SK-N-SH (cell line): ENCODE measurements at regions not wholly inside any gene's neighbourhood (a gene's known extent, or its start where the extent isn't known, plus 50 kb on each side); places are given as distances from the start of the nearest gene placed in this dataset.

Experiments used
- CTCF ChIA-PET: fragments of 300-600, 350-600 bp; formaldehyde crosslinking; extraction: SDS; loops from one replicate; lab custom pipeline; 2021; lab: Yijun Ruan, JAX
- POLR2A ChIA-PET: fragments of 350-600 bp; sonication (Branson Sonifier 250); formaldehyde crosslinking; extraction: SDS; loops from one replicate; lab custom pipeline; 2020; ENCODE audit warnings: antibody characterized with exemption, inconsistent platforms; lab: Yijun Ruan, JAX
- DNase-seq: peaks from one replicate; pipeline ENCODE4 v3.0.0; 2012
- H2AFZ ChIP-seq: fragments of 200-600 bp; sonication (generic); 2 replicates; pipeline ENCODE4 v1.8.1; 2016; ENCODE audit warnings: antibody characterized with exemption, mild to moderate bottlenecking, low read depth
- H3F3A ChIP-seq: fragments of 200-600 bp; sonication (generic); replicated peaks from 2 replicates; pipeline ENCODE3; 2016; ENCODE audit warnings: antibody characterized with exemption, mild to moderate bottlenecking; ENCODE audit not compliant: insufficient read depth
- H3K27ac ChIP-seq, 2 experiments: fragments of 200-500 bp in 1 of 2; fragments of 200-600 bp in 1 of 2; sonication (Bioruptor generic) in 1 of 2; sonication (generic), shearing (Covaris generic) in 1 of 2; 2 replicates each; pipeline versions ENCODE4 v1.5.1 to v1.6.1; 2014 to 2016; ENCODE audit warnings: low read depth in 2 of 2, inconsistent platforms in 1 of 2, low read length in 1 of 2, mild to moderate bottlenecking in 1 of 2, mixed read lengths in 1 of 2
- H3K27me3 ChIP-seq: fragments of 200-600 bp; sonication (generic), shearing (Covaris generic); 2 replicates; pipeline ENCODE4 v1.6.1; 2016; ENCODE audit warnings: mixed run types; ENCODE audit not compliant: insufficient read depth
- H3K36me3 ChIP-seq, 2 experiments: fragments of 200-500 bp in 1 of 2; fragments of 200-600 bp in 1 of 2; sonication (Bioruptor generic) in 1 of 2; sonication (generic) in 1 of 2; replicated peaks in 1 of 2; 2 replicates each; pipeline versions ENCODE3 to v1.5.1; 2014 to 2016; ENCODE audit warnings: low read length in 1 of 2, mild to moderate bottlenecking in 1 of 2; ENCODE audit not compliant: insufficient read depth in 2 of 2, control insufficient read depth in 1 of 2
- H3K4me1 ChIP-seq, 2 experiments: fragments of 200-500 bp in 1 of 2; fragments of 200-600 bp in 1 of 2; sonication (Bioruptor generic) in 1 of 2; sonication (generic), shearing (Covaris generic) in 1 of 2; 2 replicates each; pipeline versions ENCODE4 v1.5.1 to v1.6.1; 2014 to 2016; ENCODE audit warnings: low read depth in 1 of 2, low read length in 1 of 2, mixed run types in 1 of 2; ENCODE audit not compliant: insufficient read depth in 2 of 2, control insufficient read depth in 1 of 2
- H3K4me2 ChIP-seq: fragments of 200-600 bp; sonication (generic), shearing (Covaris generic); 2 replicates; pipeline ENCODE4 v1.6.1; 2017; ENCODE audit warnings: mixed run types
- H3K4me3 ChIP-seq, 2 experiments: fragments of 200-500 bp in 1 of 2; fragments of 200-600 bp in 1 of 2; sonication (Bioruptor generic) in 1 of 2; sonication (generic), shearing (Covaris generic) in 1 of 2; 2 replicates each; pipeline versions ENCODE4 v1.5.1 to v1.8.1; 2014 to 2016; ENCODE audit warnings: low read depth in 2 of 2, inconsistent platforms in 1 of 2, low read length in 1 of 2, mild to moderate bottlenecking in 1 of 2, mixed read lengths in 1 of 2, moderate library complexity in 1 of 2
- H3K79me2 ChIP-seq: fragments of 200-600 bp; sonication (generic); 2 replicates; pipeline ENCODE4 v1.8.1; 2017; ENCODE audit warnings: mild to moderate bottlenecking; ENCODE audit not compliant: insufficient read depth
- H3K9ac ChIP-seq: fragments of 200-600 bp; sonication (generic); 2 replicates; pipeline ENCODE4 v1.6.1; 2017; ENCODE audit warnings: mixed run types
- H3K9me2 ChIP-seq: fragments of 200-600 bp; sonication (generic); 2 replicates; pipeline ENCODE4 v1.6.1; 2017; ENCODE audit warnings: mixed run types
- H3K9me3 ChIP-seq: fragments of 200-600 bp; sonication (generic); 2 replicates; pipeline ENCODE4 v1.6.1; 2017; ENCODE audit warnings: mixed run types, mild to moderate bottlenecking, moderate library complexity
- H4K20me1 ChIP-seq: fragments of 200-600 bp; sonication (generic); 2 replicates; pipeline ENCODE4 v1.6.1; 2017; ENCODE audit warnings: mild to moderate bottlenecking, mixed run types; ENCODE audit not compliant: insufficient read depth
- CHD2 ChIP-seq: fragments of 150-350 bp; IDR thresholded peaks from 2 replicates; pipeline ENCODE4 v1.6.1; 2018; ENCODE audit warnings: low read length; ENCODE audit not compliant: partially characterized antibody
- CTCF ChIP-seq: fragments of 200-600 bp; sonication (generic); IDR thresholded peaks from 2 replicates; pipeline ENCODE4 v1.6.1; 2017; ENCODE audit warnings: antibody characterized with exemption, mild to moderate bottlenecking, moderate library complexity
- ELF1 ChIP-seq: IDR thresholded peaks from 2 replicates; pipeline ENCODE4 v1.4.0; 2012
- EP300 ChIP-seq, 2 experiments: IDR thresholded peaks; 2 replicates each; pipeline versions ENCODE4 v1.4.0 to v1.6.1; 2012; ENCODE audit warnings: borderline replicate concordance in 1 of 2, low read depth in 1 of 2, low read length in 1 of 2
- EZH2phosphoT487 ChIP-seq: fragments of 200-600 bp; sonication (generic); IDR thresholded peaks from 2 replicates; pipeline ENCODE4 v1.6.1; 2017; ENCODE audit warnings: low read depth, mixed run types, mild to moderate bottlenecking, antibody characterized with exemption, moderate library complexity, borderline replicate concordance
- FOXJ3 ChIP-seq: sonication (generic); formaldehyde crosslinking; IDR thresholded peaks from 2 replicates; pipeline ENCODE4 v1.5.1; 2020; ENCODE audit warnings: mild to moderate bottlenecking, missing genetic modification reagents
- GABPA ChIP-seq: IDR thresholded peaks from 2 replicates; pipeline ENCODE4 v1.4.0; 2012; ENCODE audit warnings: low read depth, mild to moderate bottlenecking
- GATA2 ChIP-seq: sonication (generic); formaldehyde crosslinking; IDR thresholded peaks from 2 replicates; pipeline ENCODE4 v1.5.0; 2020; ENCODE audit warnings: mild to moderate bottlenecking, missing genetic modification reagents
- IRF3 ChIP-seq: fragments of 150-350 bp; IDR thresholded peaks from 2 replicates; pipeline ENCODE4 v1.6.1; 2016; ENCODE audit warnings: mild to moderate bottlenecking, low read depth, low read length
- JUND ChIP-seq: IDR thresholded peaks from 2 replicates; pipeline ENCODE4 v1.4.0; 2012
- MEF2A ChIP-seq: IDR thresholded peaks from 2 replicates; pipeline ENCODE4 v1.4.0; 2012; ENCODE audit warnings: low read depth, borderline replicate concordance
- NFIC ChIP-seq: IDR thresholded peaks from 2 replicates; pipeline ENCODE4 v1.4.0; 2012; ENCODE audit warnings: borderline replicate concordance
- NRF1 ChIP-seq: IDR thresholded peaks from 2 replicates; pipeline ENCODE4 v1.6.1; 2012; ENCODE audit warnings: low read depth, mild to moderate bottlenecking, low read length
- POLR2AphosphoS5 ChIP-seq: IDR thresholded peaks from 2 replicates; pipeline ENCODE4 v1.6.1; 2012; ENCODE audit warnings: low read depth, low read length
- RFX5 ChIP-seq: IDR thresholded peaks from 2 replicates; pipeline ENCODE4 v1.6.1; 2012; ENCODE audit warnings: mild to moderate bottlenecking, improper control_type of control experiment, low read length
- RXRA ChIP-seq: IDR thresholded peaks from 2 replicates; pipeline ENCODE4 v1.4.0; 2012; ENCODE audit warnings: low read depth, mild to moderate bottlenecking, borderline replicate concordance
- SIN3A ChIP-seq: IDR thresholded peaks from 2 replicates; pipeline ENCODE4 v1.6.1; 2012; ENCODE audit warnings: low read depth, mild to moderate bottlenecking, low read length, moderate library complexity, borderline replicate concordance
- SMC3 ChIP-seq: IDR thresholded peaks from 2 replicates; pipeline ENCODE4 v1.6.1; 2012; ENCODE audit warnings: low read depth, low read length, improper control_type of control experiment
- TAF1 ChIP-seq: IDR thresholded peaks from 2 replicates; pipeline ENCODE4 v1.6.1; 2012; ENCODE audit warnings: low read depth, mild to moderate bottlenecking, low read length, moderate library complexity, borderline replicate concordance
- TCF12 ChIP-seq: IDR thresholded peaks from 2 replicates; pipeline ENCODE4 v1.4.0; 2012
- USF2 ChIP-seq: fragments of 150-350 bp; IDR thresholded peaks from 2 replicates; pipeline ENCODE4 v1.6.1; 2017; ENCODE audit warnings: antibody characterized with exemption, low read length, low read depth, borderline replicate concordance
- ZBTB33 ChIP-seq: IDR thresholded peaks from 2 replicates; pipeline ENCODE4 v1.4.0; 2012; ENCODE audit warnings: low read depth, borderline replicate concordance
- WGBS: methylation state at CpG from one replicate; pipeline ENCODE4 v1.1.6; 2017; ENCODE audit warnings: low lambda C conversion rate; 5-methylcytosine and 5-hydroxymethylcytosine counted together

- TF ChIP-seq IRF3 (no peak), ZBTB33 (no peak), TCF12 (peak; percentile 45; the same call in 1 of the 2 replicates), JUND (peak; percentile 41), TAF1 (no peak), FOXJ3 (CRISPR knock-in tag) (no peak), USF2 (no peak), RFX5 (no peak)
Observed at GRCh38 chr20:26167499-26167898, 470.8 kb upstream of the ZNF337 start (continued).

GRCh38 chr20:26163890-26164289, 467.2 kb upstream of the ZNF337 start:
- H3K9ac ChIP-seq, result peak overlapping the region; percentile 34; the same call in 1 of the 2 replicates
- H2AFZ ChIP-seq, result peak overlapping the region; percentile 40; the same call in 1 of the 2 replicates
- no peak for DNase-seq
- peaks cover 35% of the 10 kb centered on the region for H3F3A ChIP-seq
- peaks cover 0 to 32% of the 10 kb centered on the region in 2 experiments; a peak in 2 of 4 replicates for H3K4me1 ChIP-seq
- no peaks in the 10 kb centered on the region for H4K20me1 ChIP-seq
- ChIA-PET CTCF (interaction anchor here (1.0 kb wide), 1 partner anchor 11 kb away, joined by 3 read pairs; no protein-coding TSS in a partner anchor), POLR2A (no interaction called here)
- WGBS, result 1% methylated on average over 2 of the region's 2 CpGs
- no peaks in the 10 kb centered on the region for H3K9me3 ChIP-seq
- H3K79me2 ChIP-seq, result no peaks in the 10 kb centered on the region
- peak overlapping the region; percentile 39; the same call in 1 of the 2 replicates for H3K4me2 ChIP-seq
- no peaks in the 10 kb centered on the region for H3K9me2 ChIP-seq
- H3K4me3 ChIP-seq, result no peak overlapping the region; a peak in 1 of 4 replicates
- no peaks in the 10 kb centered on the region for H3K36me3 ChIP-seq
- H3K27me3 ChIP-seq, result no peaks in the 10 kb centered on the region
- H3K27ac ChIP-seq, result peak overlapping the region; percentile 75 to 90; a peak in 3 of 4 replicates
- TF ChIP-seq IRF3 (no peak), CTCF (no peak), GABPA (0 out of 2 replicates have a peak, but pooled peaks have one; percentile 9), NRF1 (no peak), SMC3 (no peak), TCF12 (peak; percentile 90), FOXJ3 (CRISPR knock-in tag) (no peak), ZBTB33 (no peak), MEF2A (0 out of 2 replicates have a peak, but pooled peaks have one; percentile 18), NFIC (peak; percentile 79), GATA2 (CRISPR knock-in tag) (no peak), EP300 (IDR thresholded peaks at IDR 0.05; ENCODE audit: borderline replicate concordance in 1 of 2, low read depth in 1 of 2, low read length in 1 of 2) (peak in 1 of 2 experiments; percentile 92; a peak in 2 of 4 replicates), POLR2AphosphoS5 (peak; percentile 56; the same call in 1 of the 2 replicates), TAF1 (no peak), EZH2phosphoT487 (no peak), RXRA (no peak), ELF1 (no peak), SIN3A (0 out of 2 replicates have a peak, but pooled peaks have one; percentile 31), CHD2 (no peak)
